Panc1 (cell line): ENCODE measurements at regions not wholly inside any gene's neighbourhood (a gene's known extent, or its start where the extent isn't known, plus 50 kb on each side); places are given as distances from the start of the nearest gene placed in this dataset.

Experiments used
- CTCF ChIP-seq: fragments of 450-650 bp; IDR thresholded peaks from 2 replicates; pipeline ENCODE4 v1.5.1; 2017; ENCODE audit warnings: mild to moderate bottlenecking
- REST ChIP-seq, 2 experiments: IDR thresholded peaks; 2 replicates each; pipeline ENCODE4 v1.6.1; 2011 to 2012; ENCODE audit warnings: low read depth in 2 of 2, control low read depth in 1 of 2, low read length in 1 of 2, mild to moderate bottlenecking in 1 of 2, moderate library complexity in 1 of 2; ENCODE audit not compliant: insufficient read depth in 1 of 2
- TCF7L2 ChIP-seq: IDR thresholded peaks from 2 replicates; pipeline ENCODE4 v1.6.1; 2011; ENCODE audit warnings: mild to moderate bottlenecking, low read depth, low read length, inconsistent platforms

DNA sequence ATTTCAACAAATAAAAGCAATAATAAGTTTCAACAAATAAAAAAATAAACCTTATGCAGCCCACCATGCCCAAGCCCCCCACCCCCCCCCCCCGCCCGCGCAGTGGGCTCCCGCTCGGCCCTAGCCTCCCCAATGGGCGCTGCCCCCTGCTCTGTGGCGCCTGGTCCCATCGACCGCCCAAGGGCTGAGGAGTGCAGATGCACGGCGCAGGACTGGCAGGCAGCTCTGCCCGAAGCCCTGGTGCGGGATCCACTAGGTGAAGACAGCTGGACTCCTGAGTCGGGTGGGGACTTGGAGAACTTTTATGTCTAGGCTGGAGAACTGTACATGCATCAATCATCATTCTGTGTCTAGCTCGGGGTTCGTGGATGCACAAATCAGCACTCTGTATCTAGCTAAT is 779.6 kb downstream of the DACH1 start:
- no peak for TF ChIP-seq CTCF
- no peak for TF ChIP-seq REST (IDR thresholded peaks at IDR 0.05; ENCODE audit: insufficient read depth in 1 of 2, low read depth in 2 of 2, low read length in 1 of 2)
- TF ChIP-seq TCF7L2: no peak
